SW 1271 (cell line): ENCODE measurements at regions not wholly inside any gene's neighbourhood (a gene's known extent, or its start where the extent isn't known, plus 50 kb on each side); places are given as distances from the start of the nearest gene placed in this dataset.

Experiments
- DNase-seq, 2 experiments: peaks; one replicate each; lab custom pipeline; 2025; lab: John Stamatoyannopoulos, UW

DNA sequence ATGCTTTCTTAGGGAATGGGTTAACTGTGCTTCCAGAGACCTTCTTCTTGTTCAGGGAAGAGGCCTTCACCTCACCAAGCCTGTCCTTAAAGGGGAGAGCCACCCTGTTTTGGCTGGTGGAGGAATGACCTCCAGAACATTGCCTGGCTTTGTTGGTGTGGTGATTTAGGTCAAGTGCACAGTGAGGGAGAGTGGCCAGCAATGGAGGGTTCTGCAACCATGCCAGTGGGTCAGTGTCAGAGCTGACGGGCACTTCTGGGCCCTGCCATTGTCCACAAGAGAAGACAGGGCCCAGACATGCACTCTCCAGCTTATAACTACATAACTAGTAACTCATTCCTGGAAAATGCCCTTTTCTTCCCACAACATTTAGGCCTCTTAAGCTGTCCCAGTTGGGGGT lies 238.5 kb upstream of the AKR1E2 start:
- no peak for DNase-seq

DNA sequence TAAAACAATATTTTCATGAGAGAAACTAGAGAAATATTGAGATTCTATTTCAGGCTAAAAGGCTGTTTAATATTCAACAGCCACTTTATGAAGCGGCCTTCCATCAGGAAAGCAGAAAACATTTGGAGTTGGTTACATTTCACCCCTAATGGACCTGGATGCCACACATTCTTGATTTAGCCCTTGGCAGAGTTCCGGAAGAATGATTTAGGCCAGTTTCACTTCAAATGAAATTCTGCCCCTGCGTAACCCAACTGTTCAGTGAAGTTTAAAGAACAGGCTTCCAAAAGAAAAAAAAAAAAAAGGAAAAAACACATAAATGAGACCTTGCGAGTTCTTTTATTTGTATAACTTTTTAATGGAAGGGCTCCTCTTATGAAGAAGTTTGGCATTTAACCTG lies 239.2 kb upstream of the AKR1E2 start:
- DNase-seq: no peak

GRCh38 chr10:4581929-4582328 lies 244.1 kb upstream of the AKR1E2 start:
- DNase-seq: no peak

DNA sequence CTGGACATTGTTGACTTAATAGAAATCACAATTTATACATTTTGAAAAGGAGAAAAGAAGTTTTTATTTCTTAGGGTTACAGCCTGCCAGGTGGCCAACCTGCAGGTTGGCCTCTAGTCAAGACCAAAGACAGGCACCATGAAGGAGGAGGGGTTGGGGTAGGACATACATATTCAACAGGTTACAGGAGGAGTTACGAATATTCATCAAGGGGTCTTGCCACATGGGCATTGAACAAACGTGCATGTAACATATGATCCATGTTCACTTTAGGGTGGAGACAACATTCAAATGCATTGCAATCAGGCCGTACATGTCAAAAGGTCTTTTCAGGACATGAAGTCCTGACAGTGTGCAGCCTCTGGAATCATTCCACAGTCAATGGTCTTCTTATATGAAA lies 246.2 kb upstream of the AKR1E2 start:
- no peak for DNase-seq

DNA sequence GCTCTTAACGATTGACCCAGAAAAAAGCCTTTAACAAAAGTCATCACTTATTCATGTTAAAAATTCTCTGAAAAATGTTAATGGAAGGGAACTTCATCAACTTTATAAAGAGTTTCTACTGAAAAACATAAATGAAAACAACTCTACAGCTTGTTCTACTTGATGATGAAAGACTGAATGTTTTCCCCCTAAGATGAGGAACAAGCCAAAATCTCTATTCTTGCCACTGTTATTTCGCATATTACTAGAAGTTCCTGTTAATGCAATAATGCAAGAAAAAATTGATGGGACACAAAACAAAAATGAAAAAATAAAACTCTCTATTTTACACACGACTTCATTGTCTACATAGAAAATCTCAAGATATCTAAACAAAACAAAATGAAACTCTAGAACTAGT lies 249.8 kb upstream of the AKR1E2 start:
- DNase-seq: no peak

- no peak for DNase-seq
These were observed 256.9 kb upstream of the AKR1E2 start for GRCh38 chr10:4569151-4569550.

DNA sequence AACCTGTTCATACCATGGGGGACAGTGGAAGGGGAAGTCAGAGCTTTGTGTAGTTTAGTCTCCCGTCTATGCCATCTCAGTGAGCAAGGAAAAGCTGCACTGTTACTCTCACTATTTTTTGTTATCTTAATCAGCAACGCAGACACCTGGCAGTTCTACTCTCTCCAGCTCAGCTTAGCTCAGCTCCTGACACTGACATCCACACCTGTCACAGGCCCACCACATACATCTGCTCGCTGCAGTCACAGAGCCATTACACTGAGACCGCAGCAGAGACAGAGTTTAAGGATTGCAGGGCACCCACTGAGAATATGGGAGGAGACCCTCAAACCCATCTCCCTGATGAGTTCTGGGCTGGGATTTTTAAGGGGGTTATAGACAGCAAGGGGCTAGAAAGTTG lies 257.3 kb upstream of the AKR1E2 start:
- no peak for DNase-seq

GRCh38 chr10:4568086-4568485 lies 257.9 kb upstream of the AKR1E2 start:
- DNase-seq: no peak

DNA sequence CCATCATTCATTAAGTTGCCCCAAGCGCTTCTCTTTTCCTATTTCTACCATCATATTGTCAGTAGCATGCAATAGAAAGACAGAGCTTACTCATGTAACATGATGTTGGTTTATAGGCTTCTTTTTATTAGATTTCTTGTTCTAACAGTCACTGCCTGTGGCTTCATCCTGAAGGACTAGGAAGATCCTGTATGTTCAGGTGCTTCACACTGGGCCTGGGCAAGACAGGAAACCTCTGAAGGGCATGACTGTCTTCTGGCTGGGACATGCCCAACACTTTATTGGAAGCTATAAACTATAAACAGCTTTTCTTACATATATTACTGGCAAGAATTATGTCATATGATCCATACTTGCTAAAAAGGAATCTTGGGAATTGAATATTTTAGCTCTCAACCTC lies 258.4 kb upstream of the AKR1E2 start:
- DNase-seq: no peak

- no peak for DNase-seq
These were observed 260.0 kb upstream of the AKR1E2 start for GRCh38 chr10:4566011-4566410.

DNA sequence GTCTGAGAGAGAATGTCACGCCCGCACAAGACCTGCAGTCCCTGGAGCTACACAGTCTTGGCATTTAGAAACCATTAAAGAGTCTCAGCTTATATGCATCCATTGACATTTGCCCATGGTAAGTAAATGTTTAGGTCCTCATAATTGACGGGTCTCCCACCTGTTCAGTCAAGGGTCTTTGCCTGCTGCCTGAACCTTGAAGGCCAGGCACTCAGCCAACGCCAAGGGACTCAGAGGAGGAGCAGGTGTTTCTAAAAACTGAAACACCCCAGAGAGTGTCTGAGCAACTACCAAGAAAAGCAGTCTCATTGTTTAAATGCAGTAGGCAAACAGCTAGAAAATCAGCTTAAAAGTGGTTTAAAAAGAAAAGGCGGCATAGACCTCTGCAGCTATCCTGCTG lies 264.7 kb upstream of the AKR1E2 start:
- DNase-seq: no peak

DNA sequence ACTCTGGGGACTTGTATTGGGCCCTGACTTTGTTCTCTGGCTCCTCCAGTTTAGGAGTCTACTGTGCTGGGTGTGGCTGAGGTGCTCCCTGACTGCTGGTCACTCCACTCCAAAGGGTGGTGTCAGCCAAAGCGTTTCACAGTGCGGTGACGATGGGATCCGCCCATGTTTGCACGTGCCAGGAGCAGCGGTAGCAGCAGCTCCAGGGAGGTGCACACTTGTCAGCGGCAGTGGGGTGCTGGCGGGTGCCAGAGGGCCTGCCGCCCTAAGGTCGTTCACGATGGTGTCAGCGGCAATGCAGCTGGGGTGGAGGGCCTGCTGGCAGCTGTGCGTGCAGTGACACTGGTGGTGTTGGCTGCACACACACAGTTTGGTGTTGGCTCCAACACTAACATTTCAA lies 268.5 kb upstream of the AKR1E2 start:
- no peak for DNase-seq

DNA sequence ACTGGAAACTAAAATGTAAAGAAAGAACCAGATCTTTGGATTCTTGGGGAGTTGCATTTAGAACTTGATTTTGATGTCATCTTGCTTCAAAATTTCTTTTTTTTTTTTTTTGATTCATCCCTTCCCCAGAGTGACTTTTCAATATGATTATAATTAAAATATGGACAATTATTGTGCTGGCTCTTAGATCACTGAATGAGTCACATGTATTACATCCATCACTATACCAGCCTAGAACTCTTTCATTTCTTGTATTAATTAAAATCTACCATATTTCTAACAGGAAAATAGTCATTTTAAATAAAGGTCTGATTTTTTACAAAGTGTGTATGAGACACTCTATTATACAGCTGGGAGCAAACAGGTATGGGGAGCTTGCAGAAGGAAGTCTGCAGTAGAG lies 269.5 kb upstream of the AKR1E2 start:
- no peak for DNase-seq

GRCh38 chr10:4555920-4556319 lies 270.1 kb upstream of the AKR1E2 start:
- DNase-seq: no peak

DNA sequence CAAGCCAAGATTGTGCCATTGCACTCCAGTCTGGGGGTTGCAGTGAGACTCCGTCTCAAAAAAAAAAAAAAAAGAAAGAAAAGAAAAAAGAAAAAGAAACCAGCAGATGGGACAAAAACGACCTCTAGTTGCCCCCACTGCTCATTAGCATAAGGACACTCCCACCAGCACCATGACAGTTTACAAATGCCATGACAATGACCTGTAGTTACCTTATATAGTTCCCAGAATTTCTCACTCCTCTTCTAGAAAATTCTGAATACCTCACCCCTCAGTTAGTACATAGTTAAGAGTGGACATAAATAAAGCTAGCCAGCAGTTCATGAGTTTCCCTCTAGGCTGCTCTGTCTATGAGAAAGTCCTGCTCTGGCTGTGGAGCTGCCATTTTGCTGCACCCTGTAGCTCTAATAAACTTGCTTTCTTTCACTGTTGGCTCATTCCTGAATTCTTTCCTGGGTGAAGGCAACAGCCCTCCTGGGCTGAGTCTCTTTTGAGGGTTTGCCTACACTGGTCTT lies 276.8 kb upstream of the AKR1E2 start:
- DNase-seq: no peak

DNA sequence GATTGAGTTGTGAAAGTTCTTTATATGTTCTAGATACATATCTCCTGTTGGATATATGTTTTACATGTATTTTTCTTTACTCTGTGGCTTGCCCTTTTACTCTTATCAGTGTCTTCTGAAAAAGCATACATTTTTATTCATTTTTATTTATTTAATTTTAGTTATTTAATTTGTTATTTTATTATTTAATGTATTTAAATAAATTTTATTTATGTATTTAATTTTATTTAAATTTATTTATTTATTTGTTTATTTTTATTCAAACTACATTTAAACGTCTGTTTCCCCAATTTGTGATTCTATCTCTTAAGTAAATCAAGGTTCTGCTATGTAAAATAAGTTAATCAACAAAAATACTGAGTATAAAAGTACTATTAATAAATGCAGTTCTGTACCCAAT lies 279.1 kb upstream of the AKR1E2 start:
- no peak for DNase-seq

DNA sequence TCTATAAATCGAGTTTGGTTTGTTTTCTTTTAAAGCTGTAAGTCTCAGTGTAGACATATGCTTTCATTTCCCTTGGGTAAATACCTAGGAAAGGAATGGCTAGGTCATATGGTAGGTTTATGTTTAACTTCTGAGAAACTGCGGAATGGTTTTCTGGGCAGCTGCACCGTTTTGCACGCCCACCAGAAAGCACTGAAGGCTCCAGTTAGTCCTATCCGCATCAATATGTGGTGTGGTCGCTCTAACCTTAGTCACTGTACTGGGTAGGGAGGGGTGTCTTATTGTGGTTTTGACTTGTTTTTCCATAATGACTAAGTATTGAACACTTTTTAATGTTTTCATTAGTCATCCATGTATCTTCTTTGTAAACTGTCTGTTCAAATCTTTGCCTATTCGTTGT lies 279.5 kb upstream of the AKR1E2 start:
- DNase-seq: no peak

- DNase-seq: no peak
These were observed 280.9 kb upstream of the AKR1E2 start for GRCh38 chr10:4545062-4545461.

- DNase-seq: no peak
These were observed 282.0 kb upstream of the AKR1E2 start for GRCh38 chr10:4543938-4544533.

GRCh38 chr10:4541292-4541691 lies 284.7 kb upstream of the AKR1E2 start:
- DNase-seq: peak; percentile 44 to 90

- DNase-seq: no peak
These were observed 288.0 kb upstream of the AKR1E2 start for GRCh38 chr10:4538016-4538415.

- DNase-seq: no peak
These were observed 290.5 kb upstream of the AKR1E2 start for GRCh38 chr10:4535521-4535920.

GRCh38 chr10:4533621-4534020 lies 292.4 kb upstream of the AKR1E2 start:
- DNase-seq: no peak

GRCh38 chr10:4532976-4533375 lies 293.0 kb upstream of the AKR1E2 start:
- DNase-seq: no peak

GRCh38 chr10:4532467-4532866 lies 293.5 kb upstream of the AKR1E2 start:
- DNase-seq: no peak
